OCI-LY7 (cell line): ENCODE measurements at regions not wholly inside any gene's neighbourhood (a gene's known extent, or its start where the extent isn't known, plus 50 kb on each side); places are given as distances from the start of the nearest gene placed in this dataset.

Source experiments
- EZH2phosphoT487 ChIP-seq: fragments of 200-600 bp; sonication (generic); IDR thresholded peaks from 2 replicates; pipeline ENCODE4 v1.6.1; 2018; ENCODE audit warnings: low read depth, borderline replicate concordance, mild to moderate bottlenecking, mixed run types, antibody characterized with exemption, low read length, moderate library complexity, mixed read lengths
- TF ChIP-seq, protein P1 (sequence below): fragments of 200-600 bp; sonication (generic); conservative IDR thresholded peaks from 2 replicates; pipeline ENCODE4 v1.5.1; 2014; ENCODE audit warnings: mild to moderate bottlenecking, antibody characterized with exemption, low read length, moderate library complexity, mixed read lengths

DNA sequence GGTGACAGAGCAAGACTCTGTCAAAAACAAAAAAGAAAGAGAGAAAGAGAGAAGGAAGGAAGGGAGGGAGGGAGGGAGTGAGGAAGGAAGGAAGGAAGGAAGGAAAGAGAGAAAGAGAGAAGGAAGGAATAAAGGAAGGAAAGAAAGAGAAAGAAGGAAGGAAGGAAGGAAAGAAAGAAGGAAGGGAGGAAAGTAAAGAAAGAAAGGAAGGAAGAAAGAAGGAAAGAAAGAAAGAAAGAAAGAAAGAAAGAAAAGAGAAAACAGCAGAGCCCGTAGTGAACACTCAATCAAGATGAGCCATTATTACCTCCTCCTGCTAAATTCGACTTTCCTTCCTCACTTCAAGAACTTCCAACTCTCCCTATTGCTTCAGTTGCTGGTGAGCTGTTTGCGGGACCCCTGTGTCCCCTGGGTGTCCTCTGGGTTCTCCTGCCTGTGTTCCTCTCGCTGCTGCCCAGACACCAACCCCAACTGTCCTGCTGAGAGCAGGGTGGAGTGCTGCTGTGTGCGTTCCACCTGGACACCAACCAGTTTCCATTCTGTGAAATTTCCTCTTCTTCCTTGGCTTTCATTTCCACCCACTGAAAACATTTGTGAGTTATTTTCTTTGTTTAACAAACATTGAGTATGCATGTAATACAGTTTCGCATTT lies 266.4 kb downstream of the FAM43A start:
- TF ChIP-seq, protein P1, sequence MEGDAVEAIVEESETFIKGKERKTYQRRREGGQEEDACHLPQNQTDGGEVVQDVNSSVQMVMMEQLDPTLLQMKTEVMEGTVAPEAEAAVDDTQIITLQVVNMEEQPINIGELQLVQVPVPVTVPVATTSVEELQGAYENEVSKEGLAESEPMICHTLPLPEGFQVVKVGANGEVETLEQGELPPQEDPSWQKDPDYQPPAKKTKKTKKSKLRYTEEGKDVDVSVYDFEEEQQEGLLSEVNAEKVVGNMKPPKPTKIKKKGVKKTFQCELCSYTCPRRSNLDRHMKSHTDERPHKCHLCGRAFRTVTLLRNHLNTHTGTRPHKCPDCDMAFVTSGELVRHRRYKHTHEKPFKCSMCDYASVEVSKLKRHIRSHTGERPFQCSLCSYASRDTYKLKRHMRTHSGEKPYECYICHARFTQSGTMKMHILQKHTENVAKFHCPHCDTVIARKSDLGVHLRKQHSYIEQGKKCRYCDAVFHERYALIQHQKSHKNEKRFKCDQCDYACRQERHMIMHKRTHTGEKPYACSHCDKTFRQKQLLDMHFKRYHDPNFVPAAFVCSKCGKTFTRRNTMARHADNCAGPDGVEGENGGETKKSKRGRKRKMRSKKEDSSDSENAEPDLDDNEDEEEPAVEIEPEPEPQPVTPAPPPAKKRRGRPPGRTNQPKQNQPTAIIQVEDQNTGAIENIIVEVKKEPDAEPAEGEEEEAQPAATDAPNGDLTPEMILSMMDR: no peak
- TF ChIP-seq EZH2phosphoT487: no peak
